ENCODE measurements at regions not wholly inside any gene's neighbourhood (a gene's known extent, or its start where the extent isn't known, plus 50 kb on each side); places are given as distances from the start of the nearest gene placed in this dataset.

GRCh38 chr6:65776332-65776731 lies 69.3 kb upstream of the EYS start:
- Mint-ChIP-seq H3K36me3 (peaks cover 11% of the 10 kb centered on the region), H3K27ac (no peak overlapping the region), H3K27me3 (ENCODE audit: low read depth in 2 of 2) (no peaks in the 10 kb centered on the region), H3K4me3 (no peak overlapping the region), H3K4me1 (no peaks in the 10 kb centered on the region), H3K9me3 (peaks cover 11 to 28% of the 10 kb centered on the region in 2 donors)
- Histone ChIP-seq H3K36me3 (ENCODE audit: control insufficient read depth, insufficient read depth, low read length) (no peaks in the 10 kb centered on the region), H3K4me1 (ENCODE audit: control insufficient read depth, insufficient read depth, low read length) (no peaks in the 10 kb centered on the region), H3K9me3 (ENCODE audit: control insufficient read depth, insufficient read depth, low read length) (peaks cover 14% of the 10 kb centered on the region), H3K27ac (ENCODE audit: low read length) (no peak overlapping the region), H3K4me3 (ENCODE audit: low read length) (no peak overlapping the region), H3K27me3 (ENCODE audit: control insufficient read depth, insufficient read depth, low read length) (no peaks in the 10 kb centered on the region)
- DNase-seq = no peak
- intact Hi-C loops (cut with micrococcal nuclease) = no loop called here
- 75% methylated on average over 4 of the region's 4 CpGs for WGBS (ENCODE audit: insufficient coverage)
- no peak for ATAC-seq
- TF ChIP-seq, protein P1, sequence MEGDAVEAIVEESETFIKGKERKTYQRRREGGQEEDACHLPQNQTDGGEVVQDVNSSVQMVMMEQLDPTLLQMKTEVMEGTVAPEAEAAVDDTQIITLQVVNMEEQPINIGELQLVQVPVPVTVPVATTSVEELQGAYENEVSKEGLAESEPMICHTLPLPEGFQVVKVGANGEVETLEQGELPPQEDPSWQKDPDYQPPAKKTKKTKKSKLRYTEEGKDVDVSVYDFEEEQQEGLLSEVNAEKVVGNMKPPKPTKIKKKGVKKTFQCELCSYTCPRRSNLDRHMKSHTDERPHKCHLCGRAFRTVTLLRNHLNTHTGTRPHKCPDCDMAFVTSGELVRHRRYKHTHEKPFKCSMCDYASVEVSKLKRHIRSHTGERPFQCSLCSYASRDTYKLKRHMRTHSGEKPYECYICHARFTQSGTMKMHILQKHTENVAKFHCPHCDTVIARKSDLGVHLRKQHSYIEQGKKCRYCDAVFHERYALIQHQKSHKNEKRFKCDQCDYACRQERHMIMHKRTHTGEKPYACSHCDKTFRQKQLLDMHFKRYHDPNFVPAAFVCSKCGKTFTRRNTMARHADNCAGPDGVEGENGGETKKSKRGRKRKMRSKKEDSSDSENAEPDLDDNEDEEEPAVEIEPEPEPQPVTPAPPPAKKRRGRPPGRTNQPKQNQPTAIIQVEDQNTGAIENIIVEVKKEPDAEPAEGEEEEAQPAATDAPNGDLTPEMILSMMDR (IDR thresholded peaks at IDR 0.05) = no peak

- H3K9me3 Mint-ChIP-seq = peaks cover 11 to 31% of the 10 kb centered on the region in 2 donors
- ATAC-seq = no peak
- H3K27ac Mint-ChIP-seq = no peak overlapping the region
- Histone ChIP-seq H3K4me1 (ENCODE audit: control insufficient read depth, insufficient read depth, low read length) (no peaks in the 10 kb centered on the region), H3K9me3 (ENCODE audit: control insufficient read depth, insufficient read depth, low read length) (peaks cover 16% of the 10 kb centered on the region), H3K36me3 (ENCODE audit: control insufficient read depth, insufficient read depth, low read length) (no peaks in the 10 kb centered on the region), H3K27me3 (ENCODE audit: control insufficient read depth, insufficient read depth, low read length) (no peaks in the 10 kb centered on the region), H3K27ac (ENCODE audit: low read length) (no peak overlapping the region), H3K4me3 (ENCODE audit: low read length) (no peak overlapping the region)
- TF ChIP-seq, protein P1 (IDR thresholded peaks at IDR 0.05) = no peak
- WGBS (ENCODE audit: insufficient coverage) = 95% methylated on average over 3 of the region's 3 CpGs
- no peak overlapping the region for H3K4me3 Mint-ChIP-seq
- DNase-seq = no peak
- peaks cover 11% of the 10 kb centered on the region for H3K36me3 Mint-ChIP-seq
- no peaks in the 10 kb centered on the region for H3K4me1 Mint-ChIP-seq
- no peaks in the 10 kb centered on the region for H3K27me3 Mint-ChIP-seq (ENCODE audit: low read depth in 2 of 2)
- intact Hi-C loops (cut with micrococcal nuclease) = no loop called here
Observed at GRCh38 chr6:65771946-65772345, 64.9 kb upstream of the EYS start.

DNA sequence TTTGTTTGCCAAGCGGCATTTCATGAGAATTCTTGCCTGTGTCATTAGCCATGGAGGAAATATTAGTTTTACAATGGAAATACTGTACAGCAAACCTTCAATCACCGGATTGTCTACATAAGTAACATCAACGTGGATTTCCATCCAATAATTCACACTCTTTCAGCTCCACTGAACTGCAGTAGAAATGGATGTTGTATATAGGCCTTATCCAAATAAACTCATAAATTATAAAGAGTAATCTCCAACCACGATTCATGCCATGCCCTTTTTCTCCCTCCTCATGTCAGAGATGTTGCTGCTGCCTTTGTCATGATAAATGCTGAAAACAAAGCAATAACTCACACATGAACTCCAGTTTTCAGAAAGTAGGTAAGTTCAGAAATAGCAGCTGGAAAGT lies 54.9 kb upstream of the EYS start:
- WGBS (ENCODE audit: insufficient coverage) = 100% methylated on average over 1 of the region's 4 CpGs
- Histone ChIP-seq H3K4me1 (ENCODE audit: control insufficient read depth, insufficient read depth, low read length) (no peaks in the 10 kb centered on the region), H3K4me3 (ENCODE audit: low read length) (no peak overlapping the region), H3K27me3 (ENCODE audit: control insufficient read depth, insufficient read depth, low read length) (no peaks in the 10 kb centered on the region), H3K27ac (ENCODE audit: low read length) (no peak overlapping the region), H3K9me3 (ENCODE audit: control insufficient read depth, insufficient read depth, low read length) (no peaks in the 10 kb centered on the region), H3K36me3 (ENCODE audit: control insufficient read depth, insufficient read depth, low read length) (no peaks in the 10 kb centered on the region)
- H3K4me1 Mint-ChIP-seq = no peaks in the 10 kb centered on the region
- intact Hi-C loops (cut with micrococcal nuclease) = no loop called here
- no peaks in the 10 kb centered on the region for H3K27me3 Mint-ChIP-seq (ENCODE audit: low read depth in 2 of 2)
- peaks cover 8 to 10% of the 10 kb centered on the region in 2 donors for H3K9me3 Mint-ChIP-seq
- H3K27ac Mint-ChIP-seq = no peak overlapping the region
- no peak overlapping the region for H3K4me3 Mint-ChIP-seq
- H3K36me3 Mint-ChIP-seq = no peaks in the 10 kb centered on the region
- no peak for ATAC-seq
- DNase-seq = no peak
- TF ChIP-seq, protein P1 (IDR thresholded peaks at IDR 0.05) = no peak

- no peaks in the 10 kb centered on the region for H3K4me1 Mint-ChIP-seq
- H3K9me3 Mint-ChIP-seq = peaks cover 10 to 12% of the 10 kb centered on the region in 2 donors
- DNase-seq (no peak), ATAC-seq (no peak)
- H3K27ac Mint-ChIP-seq = no peak overlapping the region
- Histone ChIP-seq H3K27ac (ENCODE audit: low read length) (no peak overlapping the region), H3K4me3 (ENCODE audit: low read length) (no peak overlapping the region), H3K4me1 (ENCODE audit: control insufficient read depth, insufficient read depth, low read length) (no peaks in the 10 kb centered on the region), H3K9me3 (ENCODE audit: control insufficient read depth, insufficient read depth, low read length) (no peaks in the 10 kb centered on the region), H3K27me3 (ENCODE audit: control insufficient read depth, insufficient read depth, low read length) (no peaks in the 10 kb centered on the region), H3K36me3 (ENCODE audit: control insufficient read depth, insufficient read depth, low read length) (no peaks in the 10 kb centered on the region)
- WGBS (ENCODE audit: insufficient coverage) = 100% methylated on average over 1 of the region's 1 CpG
- peaks cover 7% of the 10 kb centered on the region for H3K36me3 Mint-ChIP-seq
- TF ChIP-seq, protein P1 (IDR thresholded peaks at IDR 0.05) = no peak
- no peaks in the 10 kb centered on the region for H3K27me3 Mint-ChIP-seq (ENCODE audit: low read depth in 2 of 2)
- intact Hi-C loops (cut with micrococcal nuclease) = no loop called here
- H3K4me3 Mint-ChIP-seq = no peak overlapping the region
Observed at GRCh38 chr6:65760285-65760684, 53.3 kb upstream of the EYS start.
